Ovary (tissue), 7 donors: ENCODE measurements at regions not wholly inside any gene's neighbourhood (a gene's known extent, or its start where the extent isn't known, plus 50 kb on each side); places are given as distances from the start of the nearest gene placed in this dataset.
"Not testable (repeated sequence)": the region's sequence is repeated elsewhere in the genome, so short reads cannot be mapped to it uniquely, and the experiment has no call there.

Experiments used
- DNase-seq, 5 donors: peaks; one replicate each; pipeline ENCODE4 v3.0.0-alpha.2; 2019 to 2020
- H3K27ac ChIP-seq, 2 donors: fragments of 200-600 bp; one replicate each; pipeline versions ENCODE4 v1.5.1 to v1.8.0; 2019 to 2022
- H3K27me3 ChIP-seq: fragments of 200-600 bp; one replicate; pipeline ENCODE4 v1.8.0; 2022
- H3K36me3 ChIP-seq: fragments of 200-600 bp; sonication (generic); one replicate; pipeline ENCODE4 v1.5.1; 2019
- H3K4me1 ChIP-seq: one replicate; pipeline ENCODE4 v1.8.1; 2013; ENCODE audit warnings: mild to moderate bottlenecking, moderate library complexity; ENCODE audit not compliant: insufficient read depth
- H3K4me3 ChIP-seq: fragments of 200-600 bp; sonication (generic); one replicate; pipeline ENCODE4 v1.5.1; 2017
- H3K9me3 ChIP-seq, 2 donors: fragments of 200-600 bp in 1 of 2; sonication (generic) in 1 of 2; one replicate each; pipeline versions ENCODE4 v1.5.1 to v1.8.1; 2013 to 2019; ENCODE audit warnings: mild to moderate bottlenecking in 1 of 2, moderate library complexity in 1 of 2
- EP300 ChIP-seq: sonication (generic); formaldehyde crosslinking; IDR thresholded peaks from one replicate; pipeline ENCODE4 v1.6.1; 2017; ENCODE audit warnings: antibody characterized with exemption
- POLR2A ChIP-seq: fragments of 450-650 bp; IDR thresholded peaks from one replicate; pipeline ENCODE4 v1.6.1; 2017; ENCODE audit warnings: antibody characterized with exemption, mild to moderate bottlenecking, moderate library complexity
- WGBS, 3 donors: extraction: QIAGEN DNeasy Blood & Tissue Kit in 1 of 3; methylation state at CpG; one replicate each; pipeline versions ENCODE4 v1.1.5 to v1.1.7; 2013 to 2017; 5-methylcytosine and 5-hydroxymethylcytosine counted together
- intact Hi-C, 4 donors: fragments of 100-400 bp; cut with DNase I; formaldehyde crosslinking; loops; one replicate each; pipeline versions ENCODE4 v1.11.0 to v1.15.1; 2022 to 2023
- TF ChIP-seq, protein P1 (sequence below), 3 donors: fragments of 450-650 bp in 2 of 3; fragments of 200-600 bp in 1 of 3; IDR thresholded peaks; one replicate each; pipeline versions ENCODE4 v1.5.1 to v1.8.0; 2016 to 2022; ENCODE audit warnings: antibody characterized with exemption in 3 of 3, mild to moderate bottlenecking in 1 of 3
- donor health status: DM: no; HTN: no; CAD: no; lungs with moderate emphysema.
- donor health status: DM: no; HTN: no; CAD: no.
- donor health status: Bipolar disorder and iron deficiency.
- donor health status: DM: no; HTN: no; CAD: no.
- donor health status: DM: yes; HTN: yes; CAD: no.

DNA sequence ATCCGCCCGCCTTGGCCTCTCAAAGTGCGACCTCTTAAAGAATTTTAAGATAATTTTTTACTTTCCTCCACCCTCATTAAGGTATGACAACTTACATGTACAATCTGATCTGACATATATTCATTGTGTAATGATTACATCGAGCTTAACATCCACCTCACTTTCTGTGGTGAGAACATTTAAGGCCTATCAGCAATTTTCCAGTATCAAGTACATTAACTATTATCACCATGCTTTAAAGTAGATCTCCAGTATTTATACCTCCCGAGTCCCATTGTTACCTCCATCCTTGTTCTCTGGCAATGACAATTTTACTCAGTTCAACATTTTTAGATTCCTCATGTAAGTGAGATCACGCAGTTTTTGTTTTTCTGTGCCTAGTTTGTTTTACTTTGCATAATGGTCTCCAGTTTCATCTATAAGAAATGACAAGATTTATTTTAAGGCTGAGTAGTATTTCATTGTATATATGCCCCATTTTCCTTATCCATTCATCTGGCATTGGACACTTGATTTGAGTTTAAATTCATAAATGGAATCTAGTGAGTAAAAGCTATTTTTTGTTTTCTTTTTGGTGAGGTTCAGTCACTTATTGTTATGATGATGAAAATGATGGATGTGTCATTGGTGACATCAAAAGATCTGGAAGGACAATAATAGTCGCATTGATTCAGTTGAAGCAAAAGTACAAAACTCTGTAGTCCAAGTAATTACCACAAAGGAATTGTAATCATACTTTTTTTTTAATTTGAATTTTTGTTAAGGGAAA lies 87.0 kb downstream of the OR2B2 start:
- Histone ChIP-seq H3K36me3 (no peaks in the 10 kb centered on the region), H3K27ac (no peak overlapping the region), H3K4me1 (no peaks in the 10 kb centered on the region), H3K27me3 (no peaks in the 10 kb centered on the region), H3K4me3 (peak overlapping the region; percentile 55), H3K9me3 (no peaks in the 10 kb centered on the region)
- WGBS, 3 donors: 31 to 45% (median 43%) methylated on average over 7 of the region's 7 CpGs
- no peak for TF ChIP-seq EP300
- no peak for TF ChIP-seq POLR2A
- TF ChIP-seq, protein P1, sequence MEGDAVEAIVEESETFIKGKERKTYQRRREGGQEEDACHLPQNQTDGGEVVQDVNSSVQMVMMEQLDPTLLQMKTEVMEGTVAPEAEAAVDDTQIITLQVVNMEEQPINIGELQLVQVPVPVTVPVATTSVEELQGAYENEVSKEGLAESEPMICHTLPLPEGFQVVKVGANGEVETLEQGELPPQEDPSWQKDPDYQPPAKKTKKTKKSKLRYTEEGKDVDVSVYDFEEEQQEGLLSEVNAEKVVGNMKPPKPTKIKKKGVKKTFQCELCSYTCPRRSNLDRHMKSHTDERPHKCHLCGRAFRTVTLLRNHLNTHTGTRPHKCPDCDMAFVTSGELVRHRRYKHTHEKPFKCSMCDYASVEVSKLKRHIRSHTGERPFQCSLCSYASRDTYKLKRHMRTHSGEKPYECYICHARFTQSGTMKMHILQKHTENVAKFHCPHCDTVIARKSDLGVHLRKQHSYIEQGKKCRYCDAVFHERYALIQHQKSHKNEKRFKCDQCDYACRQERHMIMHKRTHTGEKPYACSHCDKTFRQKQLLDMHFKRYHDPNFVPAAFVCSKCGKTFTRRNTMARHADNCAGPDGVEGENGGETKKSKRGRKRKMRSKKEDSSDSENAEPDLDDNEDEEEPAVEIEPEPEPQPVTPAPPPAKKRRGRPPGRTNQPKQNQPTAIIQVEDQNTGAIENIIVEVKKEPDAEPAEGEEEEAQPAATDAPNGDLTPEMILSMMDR (IDR thresholded peaks at IDR 0.05): no peak
- DNase-seq: no peak
- intact Hi-C loops: no loop called here

DNA sequence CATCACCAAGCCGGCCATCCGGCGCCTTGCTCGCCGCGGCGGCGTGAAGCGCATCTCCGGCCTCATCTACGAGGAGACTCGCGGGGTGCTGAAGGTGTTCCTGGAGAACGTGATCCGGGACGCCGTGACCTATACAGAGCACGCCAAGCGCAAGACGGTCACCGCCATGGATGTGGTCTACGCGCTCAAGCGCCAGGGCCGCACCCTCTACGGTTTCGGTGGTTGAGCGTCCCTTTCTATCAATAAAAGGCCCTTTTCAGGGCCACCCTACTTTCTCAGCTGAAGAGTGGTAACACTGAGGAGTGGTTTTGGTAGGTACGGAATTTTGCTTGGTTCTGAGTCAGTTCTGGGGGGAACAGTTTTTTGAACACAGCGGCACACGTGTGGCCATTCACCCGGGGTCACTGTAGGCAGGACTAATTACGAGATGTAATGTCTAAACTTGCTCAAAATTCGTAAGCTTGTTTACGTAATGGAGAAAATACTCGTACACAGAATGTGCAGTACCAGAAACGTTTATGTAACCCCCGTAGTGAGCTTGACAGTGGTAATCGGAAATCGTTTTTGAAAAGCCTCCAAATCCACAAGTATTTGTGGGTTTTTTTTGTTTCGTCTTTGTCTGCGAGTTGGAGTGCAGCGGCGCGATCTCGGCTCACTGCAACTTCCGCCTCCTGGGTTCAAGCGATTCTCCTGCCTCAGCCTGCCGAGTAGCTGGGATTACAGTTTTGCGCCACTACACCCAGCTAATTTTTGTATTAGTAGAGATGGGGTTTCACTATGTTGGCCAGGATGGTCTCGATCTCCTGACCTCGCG lies 87.8 kb downstream of the OR2B2 start:
- H3K4me1 ChIP-seq, intact Hi-C loops, H3K36me3 ChIP-seq, H3K9me3 ChIP-seq, H3K27me3 ChIP-seq, DNase-seq: not testable (repeated sequence)
- H3K27ac ChIP-seq: peak overlapping the region in 1 of 2 donors; percentile 42
- WGBS, 3 donors: 2 to 3% (median 3%) methylated on average over 29 to 33 of the region's 53 CpGs
- peak overlapping the region; percentile 55 for H3K4me3 ChIP-seq

DNA sequence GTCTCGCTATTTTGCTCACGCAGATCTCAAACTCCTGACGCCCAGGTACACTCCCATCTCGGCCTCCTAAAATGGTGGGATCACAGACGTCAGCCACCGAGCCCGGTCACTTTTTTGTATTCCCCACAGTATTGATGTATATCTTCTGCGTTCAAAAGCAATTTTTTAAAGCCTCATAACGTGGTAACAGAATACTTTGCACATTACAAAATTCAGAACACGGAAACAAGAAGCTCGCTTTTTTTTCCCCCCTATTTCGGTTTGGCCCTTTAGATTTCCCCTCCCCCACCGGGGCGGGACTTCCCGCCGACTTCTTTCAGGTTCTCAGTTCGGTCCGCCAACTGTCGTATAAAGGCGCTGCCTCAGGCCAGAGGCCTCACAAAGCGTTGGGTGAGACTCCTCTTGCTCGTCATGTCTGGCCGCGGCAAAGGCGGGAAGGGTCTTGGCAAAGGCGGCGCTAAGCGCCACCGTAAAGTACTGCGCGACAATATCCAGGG lies 88.4 kb downstream of the OR2B2 start:
- intact Hi-C loops: not testable (repeated sequence)

DNA sequence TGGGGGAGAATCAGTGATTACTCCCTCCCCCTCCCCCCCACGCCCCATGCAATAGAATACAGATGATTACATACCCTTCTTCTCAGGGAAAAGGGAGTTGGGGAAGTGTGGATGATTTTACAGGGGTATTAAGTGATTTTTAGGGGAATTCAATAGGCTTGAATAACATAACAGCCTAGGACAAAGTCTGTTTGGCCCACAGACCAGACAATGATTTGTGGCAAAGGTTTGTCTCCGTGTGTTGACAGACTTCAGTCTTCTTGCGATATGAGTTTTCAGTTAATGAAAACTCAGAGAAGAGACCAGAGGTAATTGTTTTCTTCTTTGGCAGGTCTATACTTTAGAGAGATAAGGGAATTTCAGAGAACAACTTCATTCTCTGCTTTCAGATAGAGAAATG lies 95.3 kb downstream of the OR2B2 start:
- no peaks in the 10 kb centered on the region for H3K9me3 ChIP-seq
- H3K27me3 ChIP-seq: no peaks in the 10 kb centered on the region
- TF ChIP-seq EP300 (no peak), POLR2A (no peak)
- TF ChIP-seq, protein P1 (IDR thresholded peaks at IDR 0.05): no peak
- 87 to 92% (median 91%) methylated on average over 3 of the region's 3 CpGs for WGBS, 3 donors
- no peak for DNase-seq
- H3K36me3 ChIP-seq: no peaks in the 10 kb centered on the region
- H3K27ac ChIP-seq: no peak overlapping the region
- H3K4me3 ChIP-seq: no peak overlapping the region
- intact Hi-C loops: loop anchor here in 1 of 4 donors (10.0 kb wide), 1 partner anchor 1792 kb away; a partner anchor contains a TSS
- peaks cover 4% of the 10 kb centered on the region for H3K4me1 ChIP-seq

More for the DNA sequence above, 88.4 kb downstream of the OR2B2 start:
- WGBS, 3 donors: 1 to 2% (median 2%) methylated on average over 24 to 28 of the region's 31 CpGs
- peak; percentile 28 to 81 (median 48) for DNase-seq
- H3K27me3 ChIP-seq, H3K36me3 ChIP-seq, H3K4me1 ChIP-seq, H3K9me3 ChIP-seq: not testable (repeated sequence)
- Histone ChIP-seq H3K27ac (peak overlapping the region in 1 of 2 donors; percentile 26), H3K4me3 (peak overlapping the region; percentile 14)

DNA sequence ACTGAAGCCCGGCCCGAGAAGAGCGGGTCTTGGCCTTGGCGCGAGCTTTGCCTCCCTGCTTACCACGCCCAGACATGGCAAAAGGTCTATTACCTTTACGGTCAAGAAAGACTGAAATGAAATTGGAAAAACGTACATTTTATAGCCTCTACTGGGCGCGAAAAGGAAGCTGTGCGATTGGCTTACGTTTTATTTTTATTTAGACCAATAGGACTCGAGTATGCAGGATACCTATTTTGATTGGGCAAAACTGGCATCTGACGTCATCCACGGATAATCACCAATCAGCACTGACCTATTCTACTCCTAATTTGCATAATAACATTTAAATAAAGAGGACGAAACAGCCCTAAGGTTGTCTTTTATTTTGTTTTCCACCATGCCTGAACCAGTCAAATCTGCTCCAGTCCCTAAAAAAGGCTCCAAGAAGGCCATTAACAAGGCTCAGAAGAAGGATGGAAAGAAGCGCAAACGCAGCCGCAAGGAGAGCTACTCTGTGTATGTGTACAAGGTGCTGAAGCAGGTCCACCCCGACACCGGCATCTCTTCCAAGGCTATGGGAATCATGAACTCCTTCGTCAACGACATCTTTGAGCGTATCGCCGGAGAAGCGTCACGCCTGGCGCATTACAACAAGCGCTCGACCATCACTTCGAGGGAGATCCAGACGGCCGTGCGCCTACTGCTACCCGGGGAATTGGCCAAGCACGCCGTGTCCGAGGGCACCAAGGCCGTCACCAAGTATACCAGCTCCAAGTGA lies 97.4 kb downstream of the OR2B2 start:
- H3K27ac ChIP-seq: no peak overlapping the region
- H3K36me3 ChIP-seq: no peaks in the 10 kb centered on the region
- no peaks in the 10 kb centered on the region for H3K27me3 ChIP-seq
- H3K4me1 ChIP-seq: peaks cover 4% of the 10 kb centered on the region
- WGBS, 3 donors: 1 to 3% (median 1%) methylated on average over 40 of the region's 40 CpGs
- DNase-seq: peak; percentile 60 to 86 (median 65)
- TF ChIP-seq POLR2A: no peak
- TF ChIP-seq, protein P1 (IDR thresholded peaks at IDR 0.05): no peak
- TF ChIP-seq EP300: no peak
- intact Hi-C loops: loop anchor here in 1 of 4 donors (10.0 kb wide), 1 partner anchor 1790 kb away; a partner anchor contains a TSS
- no peaks in the 10 kb centered on the region for H3K9me3 ChIP-seq
- H3K4me3 ChIP-seq: peak overlapping the region; percentile 42

DNA sequence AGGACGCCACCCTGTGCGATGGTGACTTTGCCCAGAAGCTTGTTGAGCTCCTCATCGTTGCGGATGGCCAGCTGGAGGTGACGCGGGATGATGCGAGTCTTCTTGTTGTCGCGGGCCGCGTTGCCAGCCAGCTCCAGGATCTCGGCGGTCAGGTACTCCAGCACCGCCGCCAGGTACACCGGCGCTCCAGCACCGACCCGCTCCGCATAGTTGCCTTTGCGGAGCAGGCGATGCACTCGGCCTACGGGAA lies 97.9 kb downstream of the OR2B2 start:
- not testable (repeated sequence) for DNase-seq, H3K27ac ChIP-seq, H3K36me3 ChIP-seq, H3K9me3 ChIP-seq, H3K27me3 ChIP-seq, H3K4me1 ChIP-seq
- peak overlapping the region; percentile 42 for H3K4me3 ChIP-seq
- 0 to 10% (median 3%) methylated on average over 2 to 10 of the region's 24 CpGs for WGBS, 3 donors
- intact Hi-C loops: loop anchor here in 1 of 4 donors (10.0 kb wide), 1 partner anchor 1790 kb away; a partner anchor contains a TSS
